ENCODE measurements at regions not wholly inside any gene's neighbourhood (a gene's known extent, or its start where the extent isn't known, plus 50 kb on each side); places are given as distances from the start of the nearest gene placed in this dataset.

- TF ChIP-seq CTCF (IDR thresholded peaks at IDR 0.05; ENCODE audit: control extremely low read depth, extremely low read depth, low read depth, missing control alignments) = no peak
- ChIA-PET CTCF (no interaction called here), POLR2A (no interaction called here)
- no peak for DNase-seq (ENCODE audit: extremely low spot score)
Observed at GRCh38 chr5:18043344-18043743, 409.1 kb downstream of the TAF11L14 start.

- ChIA-PET CTCF (no interaction called here), POLR2A (no interaction called here)
- DNase-seq (ENCODE audit: extremely low spot score) = no peak
- TF ChIP-seq CTCF (IDR thresholded peaks at IDR 0.05; ENCODE audit: control extremely low read depth, extremely low read depth, low read depth, missing control alignments) = no peak
Observed at GRCh38 chr5:18048449-18048848, 414.2 kb downstream of the TAF11L14 start.

- no peak for TF ChIP-seq CTCF (IDR thresholded peaks at IDR 0.05; ENCODE audit: control extremely low read depth, extremely low read depth, low read depth, missing control alignments)
- ChIA-PET CTCF (no interaction called here), POLR2A (no interaction called here)
- DNase-seq (ENCODE audit: extremely low spot score) = no peak
Observed at GRCh38 chr5:18050345-18050744, 416.1 kb downstream of the TAF11L14 start.

GRCh38 chr5:18050776-18051175 lies 416.5 kb downstream of the TAF11L14 start:
- POLR2A ChIA-PET = no interaction called here
- DNase-seq (ENCODE audit: extremely low spot score) = no peak
- CTCF ChIA-PET = no interaction called here
- TF ChIP-seq CTCF (IDR thresholded peaks at IDR 0.05; ENCODE audit: control extremely low read depth, extremely low read depth, low read depth, missing control alignments) = no peak

GRCh38 chr5:18051953-18052352 lies 417.7 kb downstream of the TAF11L14 start:
- TF ChIP-seq CTCF (IDR thresholded peaks at IDR 0.05; ENCODE audit: control extremely low read depth, extremely low read depth, low read depth, missing control alignments) = no peak
- no peak for DNase-seq (ENCODE audit: extremely low spot score)
- CTCF ChIA-PET = no interaction called here
- POLR2A ChIA-PET = no interaction called here

GRCh38 chr5:18052569-18052968 lies 418.3 kb downstream of the TAF11L14 start:
- TF ChIP-seq CTCF (IDR thresholded peaks at IDR 0.05; ENCODE audit: control extremely low read depth, extremely low read depth, low read depth, missing control alignments) = no peak
- ChIA-PET POLR2A (no interaction called here), CTCF (no interaction called here)
- no peak for DNase-seq (ENCODE audit: extremely low spot score)

GRCh38 chr5:18057725-18058124 lies 423.5 kb downstream of the TAF11L14 start:
- TF ChIP-seq CTCF (IDR thresholded peaks at IDR 0.05; ENCODE audit: control extremely low read depth, extremely low read depth, low read depth, missing control alignments) = no peak
- ChIA-PET CTCF (no interaction called here), POLR2A (no interaction called here)
- DNase-seq (ENCODE audit: extremely low spot score) = no peak
